Effector memory CD8-positive, alpha-beta T cell (primary cell): ENCODE measurements at regions not wholly inside any gene's neighbourhood (a gene's known extent, or its start where the extent isn't known, plus 50 kb on each side); places are given as distances from the start of the nearest gene placed in this dataset.

ENCODE experiments used
- ATAC-seq: fragments of 150-1000 bp; cut with Tn5 transposase; replicated peaks from 2 replicates; pipeline ENCODE4 v1.10.0; 2021; ENCODE audit warnings: mild to moderate bottlenecking, moderate library complexity
- DNase-seq, 3 experiments: peaks; one replicate each; pipeline ENCODE4 v3.0.0; 2021
- H3K27ac Mint-ChIP-seq, 2 donors: one replicate each; pipeline ENCODE4 v1.8.0; 2022; ENCODE audit warnings: mild to moderate bottlenecking in 2 of 2, mixed read lengths in 2 of 2, moderate library complexity in 2 of 2
- H3K27me3 Mint-ChIP-seq, 2 donors: one replicate each; pipeline ENCODE4 v1.8.0; 2022; ENCODE audit warnings: mixed read lengths in 2 of 2
- H3K36me3 Mint-ChIP-seq: one replicate; pipeline ENCODE4 v1.8.0; 2022; ENCODE audit warnings: mild to moderate bottlenecking, moderate library complexity, mixed read lengths; ENCODE audit not compliant: insufficient read depth
- H3K4me1 Mint-ChIP-seq, 2 donors: one replicate each; pipeline ENCODE4 v1.8.0; 2022; ENCODE audit warnings: low read depth in 2 of 2, mixed read lengths in 2 of 2
- H3K4me3 Mint-ChIP-seq, 2 donors: one replicate each; pipeline ENCODE4 v1.8.0; 2022; ENCODE audit warnings: mild to moderate bottlenecking in 2 of 2, mixed read lengths in 2 of 2, moderate library complexity in 2 of 2
- H3K9me3 Mint-ChIP-seq, 2 donors: one replicate each; pipeline ENCODE4 v1.8.0; 2022; ENCODE audit warnings: mixed read lengths in 2 of 2

GRCh38 chr10:110446954-110447608, 50.6 kb upstream of the DUSP5 start:
- Mint-ChIP-seq H3K4me1 (peaks cover 1 to 5% of the 10 kb centered on the region in 2 donors), H3K36me3 (no peaks in the 10 kb centered on the region), H3K27me3 (peaks cover 0 to 7% of the 10 kb centered on the region in 2 donors), H3K27ac (no peak overlapping the region), H3K9me3 (no peaks in the 10 kb centered on the region), H3K4me3 (no peak overlapping the region)
- no peak for ATAC-seq
- DNase-seq: no peak

GRCh38 chr10:110447886-110448285, 49.8 kb upstream of the DUSP5 start:
- no peak for DNase-seq
- no peaks in the 10 kb centered on the region for H3K9me3 Mint-ChIP-seq
- H3K27ac Mint-ChIP-seq: no peak overlapping the region
- H3K36me3 Mint-ChIP-seq: no peaks in the 10 kb centered on the region
- peaks cover 0 to 3% of the 10 kb centered on the region in 2 donors for H3K4me1 Mint-ChIP-seq
- no peak overlapping the region for H3K4me3 Mint-ChIP-seq
- peaks cover 0 to 7% of the 10 kb centered on the region in 2 donors for H3K27me3 Mint-ChIP-seq
- no peak for ATAC-seq
